LHCN-M2 (cell line): ENCODE measurements at regions not wholly inside any gene's neighbourhood (a gene's known extent, or its start where the extent isn't known, plus 50 kb on each side); places are given as distances from the start of the nearest gene placed in this dataset.
"Not testable (repeated sequence)": the region's sequence is repeated elsewhere in the genome, so short reads cannot be mapped to it uniquely, and the experiment has no call there.

Source experiments
- DNase-seq: peaks from one replicate; pipeline ENCODE4 v3.0.0-alpha.2; 2012; ENCODE audit warnings: low read depth

GRCh38 chr3:72628065-72628464 lies 220.2 kb downstream of the SHQ1 start:
- no peak for DNase-seq

- DNase-seq = no peak
These were observed 221.0 kb downstream of the SHQ1 start for GRCh38 chr3:72627271-72627670.

GRCh38 chr3:72625602-72626337 lies 222.5 kb downstream of the SHQ1 start:
- DNase-seq = peak; percentile 29

- DNase-seq = no peak
These were observed 223.6 kb downstream of the SHQ1 start for GRCh38 chr3:72624656-72625055.

- DNase-seq = no peak
These were observed 229.5 kb downstream of the SHQ1 start for GRCh38 chr3:72618739-72619138.

- DNase-seq = no peak
These were observed 230.7 kb downstream of the SHQ1 start for GRCh38 chr3:72617424-72618024.

- DNase-seq = no peak
These were observed 232.5 kb downstream of the SHQ1 start for GRCh38 chr3:72615776-72616175.

GRCh38 chr3:72615182-72615581 lies 233.1 kb downstream of the SHQ1 start:
- no peak for DNase-seq

- no peak for DNase-seq
These were observed 233.7 kb downstream of the SHQ1 start for GRCh38 chr3:72614394-72615074.

- no peak for DNase-seq
These were observed 234.4 kb downstream of the SHQ1 start for GRCh38 chr3:72613871-72614270.

GRCh38 chr3:72609114-72609513 lies 239.1 kb downstream of the SHQ1 start:
- DNase-seq = not testable (repeated sequence)

- no peak for DNase-seq
These were observed 242.0 kb downstream of the SHQ1 start for GRCh38 chr3:72606005-72606800.

GRCh38 chr3:72604328-72604727 lies 243.9 kb downstream of the SHQ1 start:
- DNase-seq = no peak

- no peak for DNase-seq
These were observed 246.1 kb downstream of the SHQ1 start for GRCh38 chr3:72601983-72602750.

GRCh38 chr3:72601060-72601459 lies 247.2 kb downstream of the SHQ1 start:
- DNase-seq = no peak

- DNase-seq = peak; percentile 3
These were observed 250.5 kb downstream of the SHQ1 start for GRCh38 chr3:72597756-72598195.

GRCh38 chr3:72597043-72597442 lies 251.2 kb downstream of the SHQ1 start:
- no peak for DNase-seq

- no peak for DNase-seq
These were observed 252.2 kb downstream of the SHQ1 start for GRCh38 chr3:72595927-72596610.

GRCh38 chr3:72595376-72595775 lies 252.9 kb downstream of the SHQ1 start:
- no peak for DNase-seq

GRCh38 chr3:72594615-72595215 lies 253.5 kb downstream of the SHQ1 start:
- DNase-seq = no peak
